Mucosa of descending colon (tissue), 3 donors: ENCODE measurements at regions not wholly inside any gene's neighbourhood (a gene's known extent, or its start where the extent isn't known, plus 50 kb on each side); places are given as distances from the start of the nearest gene placed in this dataset.

Experiments
- ATAC-seq: fragments of 200-7000 bp; cut with Tn5 transposase; one replicate; pipeline ENCODE4 v1.9.1; 2020; ENCODE audit warnings: mild to moderate bottlenecking, moderate library complexity
- DNase-seq, 3 donors: peaks; one replicate each; pipeline ENCODE4 v3.0.0-alpha.2; 2020
- H3K36me3 ChIP-seq: fragments of 200-600 bp; one replicate; pipeline ENCODE4 v1.8.0; 2021; ENCODE audit warnings: low read depth, mild to moderate bottlenecking
- H3K4me1 ChIP-seq: fragments of 200-600 bp; one replicate; pipeline ENCODE4 v1.8.0; 2021; ENCODE audit warnings: low read depth, mild to moderate bottlenecking
- H3K4me3 ChIP-seq: fragments of 200-600 bp; one replicate; pipeline ENCODE4 v1.8.0; 2021; ENCODE audit warnings: mild to moderate bottlenecking
- H3K9me3 ChIP-seq: fragments of 200-600 bp; one replicate; pipeline ENCODE4 v1.8.0; 2021; ENCODE audit warnings: mild to moderate bottlenecking
- intact Hi-C, 2 donors: fragments of 100-400 bp; cut with DNase I in 1 of 2; cut with micrococcal nuclease in 1 of 2; formaldehyde crosslinking; loops; one replicate each; pipeline versions ENCODE4 v1.11.0 to v1.11.1; 2022; cut with DNase I, micrococcal nuclease
- TF ChIP-seq, protein P1 (sequence below): fragments of 200-600 bp; IDR thresholded peaks from one replicate; pipeline ENCODE4 v1.8.0; 2022; ENCODE audit warnings: antibody characterized with exemption, mild to moderate bottlenecking
- donor health status: DM: no; HTN: no; CAD: no; lungs with moderate emphysema.
- donor health status: DM: no; HTN: no; CAD: no.
- donor health status: DM: no; HTN: yes; CAD: no.

DNA sequence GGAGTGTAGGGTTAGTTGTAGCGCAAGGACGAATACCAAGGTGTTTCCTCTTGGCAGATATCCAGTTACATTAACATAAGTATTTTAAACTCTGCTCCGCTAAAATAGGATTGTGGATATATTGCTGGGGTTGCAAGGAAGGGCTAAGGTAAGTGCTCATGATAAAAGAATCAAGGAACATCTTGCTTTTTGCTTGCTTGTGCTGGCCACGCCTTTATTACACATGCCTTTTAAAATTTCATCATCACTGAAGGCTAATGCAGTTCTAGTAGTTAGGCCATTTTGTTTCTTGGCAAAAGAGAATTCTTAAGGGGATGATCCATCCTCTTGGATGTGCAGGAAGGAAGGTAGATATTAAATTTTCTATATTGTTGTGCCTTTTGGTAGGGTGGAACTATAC lies 415.6 kb upstream of the TPM1 start:
- ATAC-seq: peak; percentile 36
- TF ChIP-seq, protein P1, sequence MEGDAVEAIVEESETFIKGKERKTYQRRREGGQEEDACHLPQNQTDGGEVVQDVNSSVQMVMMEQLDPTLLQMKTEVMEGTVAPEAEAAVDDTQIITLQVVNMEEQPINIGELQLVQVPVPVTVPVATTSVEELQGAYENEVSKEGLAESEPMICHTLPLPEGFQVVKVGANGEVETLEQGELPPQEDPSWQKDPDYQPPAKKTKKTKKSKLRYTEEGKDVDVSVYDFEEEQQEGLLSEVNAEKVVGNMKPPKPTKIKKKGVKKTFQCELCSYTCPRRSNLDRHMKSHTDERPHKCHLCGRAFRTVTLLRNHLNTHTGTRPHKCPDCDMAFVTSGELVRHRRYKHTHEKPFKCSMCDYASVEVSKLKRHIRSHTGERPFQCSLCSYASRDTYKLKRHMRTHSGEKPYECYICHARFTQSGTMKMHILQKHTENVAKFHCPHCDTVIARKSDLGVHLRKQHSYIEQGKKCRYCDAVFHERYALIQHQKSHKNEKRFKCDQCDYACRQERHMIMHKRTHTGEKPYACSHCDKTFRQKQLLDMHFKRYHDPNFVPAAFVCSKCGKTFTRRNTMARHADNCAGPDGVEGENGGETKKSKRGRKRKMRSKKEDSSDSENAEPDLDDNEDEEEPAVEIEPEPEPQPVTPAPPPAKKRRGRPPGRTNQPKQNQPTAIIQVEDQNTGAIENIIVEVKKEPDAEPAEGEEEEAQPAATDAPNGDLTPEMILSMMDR: no peak
- Histone ChIP-seq H3K4me3 (no peak overlapping the region), H3K9me3 (no peaks in the 10 kb centered on the region), H3K4me1 (no peaks in the 10 kb centered on the region), H3K36me3 (no peaks in the 10 kb centered on the region)
- intact Hi-C loops: no loop called here
- no peak for DNase-seq

GRCh38 chr15:62631076-62631724 lies 411.3 kb upstream of the TPM1 start:
- no peak overlapping the region for H3K4me3 ChIP-seq
- TF ChIP-seq, protein P1: no peak
- intact Hi-C loops: no loop called here
- no peak for ATAC-seq
- H3K4me1 ChIP-seq: no peaks in the 10 kb centered on the region
- DNase-seq: no peak
- no peaks in the 10 kb centered on the region for H3K36me3 ChIP-seq
- H3K9me3 ChIP-seq: no peaks in the 10 kb centered on the region

DNA sequence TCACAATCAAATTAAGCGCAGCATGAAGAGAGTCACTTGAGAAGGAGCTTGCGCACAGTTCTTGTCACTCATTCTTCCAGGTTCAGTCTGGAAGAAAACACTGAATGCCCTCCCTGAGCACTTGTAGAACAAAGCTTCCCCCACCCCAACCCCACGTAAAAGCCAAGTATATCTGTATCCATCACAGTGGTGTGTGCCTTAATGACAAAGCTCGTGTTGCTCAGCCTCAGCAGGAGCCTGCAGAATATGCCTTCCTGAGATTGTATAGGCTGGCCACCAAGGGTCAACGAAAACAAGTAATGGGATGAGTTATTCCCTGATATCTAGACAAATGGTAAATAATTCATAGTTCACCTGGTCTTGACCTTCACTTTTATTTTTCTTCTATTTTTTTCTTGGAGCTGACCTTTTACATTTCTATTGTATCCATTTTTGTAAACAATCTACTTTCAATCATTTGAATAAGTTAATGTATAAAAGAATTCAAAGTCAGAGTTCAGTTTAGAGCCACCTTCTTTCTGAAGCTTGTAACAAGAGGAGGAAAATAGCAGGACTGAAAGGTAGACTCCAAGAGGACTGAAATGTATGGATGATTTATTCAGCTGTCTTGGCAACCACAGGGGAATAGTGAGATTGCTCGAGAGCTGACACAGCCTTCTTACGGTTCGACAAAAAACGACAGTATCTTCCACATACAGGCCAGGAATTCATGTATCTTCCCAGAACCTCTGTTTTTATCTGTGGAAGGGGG lies 405.5 kb upstream of the TPM1 start:
- ATAC-seq (no peak), DNase-seq (no peak)
- TF ChIP-seq, protein P1: no peak
- Histone ChIP-seq H3K36me3 (no peaks in the 10 kb centered on the region), H3K9me3 (no peaks in the 10 kb centered on the region), H3K4me1 (peaks cover 16% of the 10 kb centered on the region), H3K4me3 (no peak overlapping the region)
- intact Hi-C loops: no loop called here

DNA sequence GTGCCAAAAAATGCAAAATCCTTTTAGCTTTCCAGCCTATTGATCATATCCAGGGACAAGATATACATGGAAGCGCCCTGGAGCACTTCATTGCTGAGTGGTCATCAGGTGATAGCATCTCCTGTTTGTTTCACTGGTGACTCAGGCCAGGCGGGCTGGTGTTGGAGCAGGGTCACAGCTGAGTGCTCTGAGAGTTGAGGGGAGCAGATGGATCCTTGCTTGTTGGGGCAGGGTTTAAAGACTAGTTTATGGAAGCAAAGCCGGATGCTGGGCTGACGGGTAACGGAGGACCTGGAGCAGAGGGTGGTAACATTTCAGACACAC lies 405.0 kb upstream of the TPM1 start:
- intact Hi-C loops: no loop called here
- Histone ChIP-seq H3K36me3 (no peaks in the 10 kb centered on the region), H3K4me1 (peaks cover 16% of the 10 kb centered on the region), H3K9me3 (no peaks in the 10 kb centered on the region), H3K4me3 (no peak overlapping the region)
- peak; percentile 59 for ATAC-seq
- TF ChIP-seq, protein P1: no peak
- no peak for DNase-seq

DNA sequence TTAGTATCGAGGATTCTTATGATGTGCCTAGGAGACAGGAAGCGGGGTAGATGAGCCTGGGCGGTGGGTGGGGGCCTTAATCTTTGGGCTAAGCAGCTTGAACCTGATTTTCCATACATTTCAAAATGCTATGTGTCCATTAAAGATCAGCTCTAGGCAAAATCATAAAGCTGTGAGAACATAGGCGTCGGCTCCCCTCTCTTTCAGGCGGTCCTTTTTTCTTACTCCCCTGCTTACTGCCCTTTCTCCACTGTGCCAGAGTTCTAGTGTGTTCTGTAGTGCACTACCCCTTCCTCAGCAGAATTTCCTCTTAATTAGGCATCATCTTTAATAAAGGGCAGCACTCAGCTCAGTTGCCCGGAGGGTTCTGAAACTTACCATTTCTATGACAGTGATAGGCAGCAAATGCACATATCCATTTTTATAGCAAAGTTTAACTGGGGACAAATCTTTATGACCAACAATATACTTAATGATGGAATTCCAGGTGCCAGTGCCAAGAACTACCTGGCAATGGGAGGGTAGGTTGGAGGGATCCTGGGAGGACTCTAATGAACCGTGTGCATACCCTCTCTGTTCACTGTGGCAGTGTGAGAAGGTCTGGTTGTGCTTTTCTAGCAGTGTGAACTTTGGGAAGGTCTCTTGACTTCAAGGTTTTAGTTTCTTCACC lies 404.5 kb upstream of the TPM1 start:
- TF ChIP-seq, protein P1: no peak
- no peak for DNase-seq
- Histone ChIP-seq H3K4me3 (no peak overlapping the region), H3K36me3 (no peaks in the 10 kb centered on the region), H3K9me3 (no peaks in the 10 kb centered on the region), H3K4me1 (peaks cover 16% of the 10 kb centered on the region)
- intact Hi-C loops: no loop called here
- peak; percentile 72 for ATAC-seq
